A549 (cell line): ENCODE measurements at regions not wholly inside any gene's neighbourhood (a gene's known extent, or its start where the extent isn't known, plus 50 kb on each side); places are given as distances from the start of the nearest gene placed in this dataset.
A peak's percentile ranks its signal among the peaks of the same experiment; 100 is the strongest.

ENCODE experiments used
- ATAC-seq, 2 experiments: fragments of 200-7000 bp in 1 of 2; fragments of >200 bp in 1 of 2; cut with Nextera tagmentation in 1 of 2; cut with Tn5 transposase in 1 of 2; 3 replicates each; pipeline versions ENCODE4 v1.8.0 to v1.9.1; 2018 to 2020; ENCODE audit warnings: mild to moderate bottlenecking in 1 of 2, moderate library complexity in 1 of 2
- CTCF ChIA-PET: fragments of 300-600 bp; sonication (Branson Sonifier 250); formaldehyde crosslinking; extraction: SDS; loops from one replicate; lab custom pipeline; 2021; ENCODE audit warnings: antibody characterized with exemption, inconsistent platforms; lab: Yijun Ruan, JAX
- POLR2A ChIA-PET: fragments of 350-600 bp; formaldehyde crosslinking; extraction: SDS; loops from one replicate; lab custom pipeline; 2021; ENCODE audit warnings: antibody characterized with exemption, inconsistent platforms; lab: Yijun Ruan, JAX
- DNase-seq, 2 experiments: peaks; one replicate each; pipeline versions ENCODE4 v3.0.0 to v3.0.0-alpha.2; 2011 to 2016; ENCODE audit warnings: low read depth in 1 of 2, low spot score in 1 of 2
- FAIRE-seq: peaks from 2 replicates; lab custom pipeline; 2011; peaks lifted over from hg19 to GRCh38; lab: Jason Lieb, UNC
- H3K27ac ChIP-seq, 2 experiments: fragments of >200 bp; sonication (Bioruptor Twin); formaldehyde crosslinking; 3 replicates each; pipeline ENCODE4 v1.5.1; 2016 to 2017
- H3K4me1 ChIP-seq: fragments of >200 bp; sonication (Bioruptor Twin); formaldehyde crosslinking; 3 replicates; pipeline ENCODE4 v1.6.1; 2016
- H3K4me2 ChIP-seq: fragments of >200 bp; sonication (Bioruptor Twin); formaldehyde crosslinking; 3 replicates; pipeline ENCODE4 v1.6.1; 2016
- H3K4me3 ChIP-seq: fragments of >200 bp; sonication (Bioruptor Twin); formaldehyde crosslinking; 3 replicates; pipeline ENCODE4 v1.5.1; 2016
- H3K9me3 ChIP-seq: fragments of >200 bp; sonication (Bioruptor Twin); formaldehyde crosslinking; 3 replicates; pipeline ENCODE4 v1.6.1; 2016
- CBX2 ChIP-seq: fragments of 200-600 bp; sonication (generic); IDR thresholded peaks from 2 replicates; pipeline ENCODE4 v1.6.1; 2016; ENCODE audit warnings: low read depth, mild to moderate bottlenecking, borderline replicate concordance
- CBX8 ChIP-seq: fragments of 200-600 bp; sonication (generic); IDR thresholded peaks from 2 replicates; pipeline ENCODE4 v1.6.1; 2016
- CEBPB ChIP-seq, 2 experiments: fragments of >200 bp in 1 of 2; sonication (Bioruptor Twin) in 1 of 2; formaldehyde crosslinking in 1 of 2; IDR thresholded peaks; 2 replicates each; pipeline ENCODE4 v1.6.1; 2012 to 2016
- CHD2 ChIP-seq: fragments of 150-350 bp; IDR thresholded peaks from 2 replicates; pipeline ENCODE4 v1.6.1; 2014; ENCODE audit warnings: low read length; ENCODE audit not compliant: partially characterized antibody
- CHD4 ChIP-seq: fragments of 200-600 bp; sonication (generic); IDR thresholded peaks from 2 replicates; pipeline ENCODE4 v1.6.1; 2016; ENCODE audit warnings: antibody characterized with exemption, mild to moderate bottlenecking, borderline replicate concordance
- EHF ChIP-seq: fragments of 250-450 bp; sonication (Bioruptor Pico); IDR thresholded peaks from 2 replicates; pipeline ENCODE4 v1.5.0; 2020; ENCODE audit warnings: mild to moderate bottlenecking
- EHMT2 ChIP-seq: fragments of 200-600 bp; sonication (generic); IDR thresholded peaks from 2 replicates; pipeline ENCODE4 v1.6.1; 2016; ENCODE audit warnings: antibody characterized with exemption, low read depth, mild to moderate bottlenecking, moderate library complexity
- EP300 ChIP-seq, 2 experiments: fragments of >200 bp; sonication (Bioruptor Twin); formaldehyde crosslinking; IDR thresholded peaks; 2 replicates in 1 of 2; 3 replicates in 1 of 2; pipeline ENCODE4 v1.6.1; 2016 to 2017
- ESRRA ChIP-seq: fragments of 150-350 bp; IDR thresholded peaks from 2 replicates; pipeline ENCODE4 v1.6.1; 2014; ENCODE audit warnings: mild to moderate bottlenecking, low read length, borderline replicate concordance
- FOSL2 ChIP-seq, 2 experiments: fragments of 450-650 bp in 1 of 2; fragments of >200 bp in 1 of 2; sonication (Bioruptor Twin) in 1 of 2; formaldehyde crosslinking; IDR thresholded peaks; 2 replicates each; pipeline versions ENCODE4 v1.5.0 to v1.6.1; 2016 to 2020; ENCODE audit warnings: mild to moderate bottlenecking in 1 of 2, moderate library complexity in 1 of 2
- GATA3 ChIP-seq: IDR thresholded peaks from 2 replicates; pipeline ENCODE4 v1.6.1; 2012; ENCODE audit warnings: borderline replicate concordance
- HEYL ChIP-seq: fragments of 250-450 bp; sonication (Bioruptor Pico); IDR thresholded peaks from 2 replicates; pipeline ENCODE4 v1.8.0; 2021; ENCODE audit warnings: mild to moderate bottlenecking, moderate library complexity
- JUN ChIP-seq, 2 experiments: fragments of >200 bp; sonication (Bioruptor Twin); formaldehyde crosslinking; IDR thresholded peaks; 2 replicates in 1 of 2; 3 replicates in 1 of 2; pipeline ENCODE4 v1.6.1; 2016 to 2017
- JUNB ChIP-seq: fragments of >200 bp; sonication (Bioruptor Twin); formaldehyde crosslinking; IDR thresholded peaks from 2 replicates; pipeline ENCODE4 v1.6.1; 2016
- MAFK ChIP-seq: fragments of 450-650 bp; IDR thresholded peaks from 2 replicates; pipeline ENCODE4 v1.6.1; 2014; ENCODE audit not compliant: partially characterized antibody
- NPAS2 ChIP-seq: fragments of 250-450 bp; sonication (Bioruptor Pico); IDR thresholded peaks from 2 replicates; pipeline ENCODE4 v1.8.0; 2022; ENCODE audit warnings: mild to moderate bottlenecking, moderate library complexity, borderline replicate concordance
- NR3C1 ChIP-seq: fragments of >200 bp; sonication (Bioruptor Twin); formaldehyde crosslinking; IDR thresholded peaks from 3 replicates; pipeline ENCODE4 v1.6.1; 2017
- POLR2A ChIP-seq: IDR thresholded peaks from 2 replicates; pipeline ENCODE4 v1.6.1; 2012; ENCODE audit warnings: mild to moderate bottlenecking, low read length
- RAD21 ChIP-seq, 2 experiments: fragments of >200 bp in 1 of 2; sonication (Bioruptor Twin) in 1 of 2; formaldehyde crosslinking in 1 of 2; IDR thresholded peaks in 1 of 2; conservative IDR thresholded peaks in 1 of 2; 2 replicates in 1 of 2; 3 replicates in 1 of 2; pipeline ENCODE4 v1.6.1; 2012 to 2018; ENCODE audit warnings: inconsistent platforms in 1 of 2
- RFX5 ChIP-seq: fragments of 450-650 bp; IDR thresholded peaks from 2 replicates; pipeline ENCODE4 v1.7.1; 2014; ENCODE audit warnings: antibody characterized with exemption, mild to moderate bottlenecking, moderate library complexity
- TP53 ChIP-seq: fragments of 250-450 bp; sonication (Bioruptor Pico); IDR thresholded peaks from 2 replicates; pipeline ENCODE4 v1.5.0; 2021; ENCODE audit warnings: mild to moderate bottlenecking, moderate library complexity
- ZC3H11A ChIP-seq: fragments of 450-650 bp; IDR thresholded peaks from 2 replicates; pipeline ENCODE4 v1.6.1; 2014; ENCODE audit warnings: antibody characterized with exemption, mild to moderate bottlenecking
- ZSCAN20 ChIP-seq: fragments of 250-450 bp; sonication (Bioruptor Pico); IDR thresholded peaks from 2 replicates; pipeline ENCODE4 v1.8.0; 2022; ENCODE audit warnings: mild to moderate bottlenecking, moderate library complexity
- WGBS: methylation state at CpG from one replicate; pipeline ENCODE4 v1.1.6; 2017; ENCODE audit errors: missing lambda C conversion rate; 5-methylcytosine and 5-hydroxymethylcytosine counted together
- TF ChIP-seq, protein P1 (sequence below): fragments of 150-350 bp; IDR thresholded peaks from 2 replicates; pipeline ENCODE4 v1.6.1; 2014; ENCODE audit warnings: low read depth, mild to moderate bottlenecking, low read length
- TF ChIP-seq, protein P2 (sequence below): fragments of 450-650 bp; IDR thresholded peaks from 2 replicates; pipeline ENCODE4 v1.6.1; 2014; ENCODE audit warnings: antibody characterized with exemption
- TF ChIP-seq, protein P3 (sequence below): fragments of >200 bp; sonication (Bioruptor Twin); formaldehyde crosslinking; IDR thresholded peaks from 2 replicates; pipeline ENCODE4 v1.6.1; 2016
- TF ChIP-seq, protein P4 (sequence below): IDR thresholded peaks from 2 replicates; pipeline ENCODE4 v1.6.1; 2012
- TF ChIP-seq, protein P5 (sequence below): fragments of >200 bp; sonication (Bioruptor Twin); formaldehyde crosslinking; IDR thresholded peaks from 3 replicates; pipeline ENCODE4 v1.6.1; 2016

DNA sequence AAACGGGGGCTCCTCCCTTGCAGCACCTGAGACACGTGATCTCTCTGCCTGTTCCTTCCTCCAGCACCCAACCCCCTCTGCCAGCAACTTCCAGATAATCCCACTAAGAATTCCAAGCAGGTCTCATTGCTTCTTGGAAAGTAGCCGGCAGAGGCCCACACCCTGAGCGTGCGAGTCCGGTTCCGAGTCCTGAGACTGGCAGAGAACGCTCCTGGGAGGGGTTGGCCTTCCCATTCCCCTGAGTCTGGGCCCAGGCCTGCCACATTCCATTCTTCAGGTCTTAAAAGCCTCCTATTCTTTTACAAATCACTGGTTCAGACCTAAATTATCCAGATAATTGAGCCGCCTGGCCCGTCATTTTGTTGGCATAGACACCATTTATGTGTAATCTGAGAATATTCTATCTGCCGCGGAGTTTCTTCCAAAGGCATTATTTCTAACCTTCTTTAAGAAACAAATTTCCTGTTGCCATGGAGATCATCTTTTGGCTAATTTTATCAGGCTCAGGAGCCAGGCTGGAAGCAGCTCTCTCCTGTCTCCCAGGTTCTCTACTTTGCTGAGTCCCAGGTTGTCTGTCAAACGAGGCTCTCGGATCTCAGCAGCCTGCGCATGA lies 165.4 kb downstream of the MYCN start (continued):
- no peak for TF ChIP-seq ESRRA
- TF ChIP-seq NR3C1: no peak
- no peak for TF ChIP-seq ZC3H11A
- TF ChIP-seq CHD2: no peak
- TF ChIP-seq, protein P1, sequence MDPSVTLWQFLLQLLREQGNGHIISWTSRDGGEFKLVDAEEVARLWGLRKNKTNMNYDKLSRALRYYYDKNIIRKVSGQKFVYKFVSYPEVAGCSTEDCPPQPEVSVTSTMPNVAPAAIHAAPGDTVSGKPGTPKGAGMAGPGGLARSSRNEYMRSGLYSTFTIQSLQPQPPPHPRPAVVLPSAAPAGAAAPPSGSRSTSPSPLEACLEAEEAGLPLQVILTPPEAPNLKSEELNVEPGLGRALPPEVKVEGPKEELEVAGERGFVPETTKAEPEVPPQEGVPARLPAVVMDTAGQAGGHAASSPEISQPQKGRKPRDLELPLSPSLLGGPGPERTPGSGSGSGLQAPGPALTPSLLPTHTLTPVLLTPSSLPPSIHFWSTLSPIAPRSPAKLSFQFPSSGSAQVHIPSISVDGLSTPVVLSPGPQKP: no peak
- no peak for TF ChIP-seq ZSCAN20
- no peak for TF ChIP-seq NPAS2
- no peak for TF ChIP-seq GATA3
- no peak for TF ChIP-seq HEYL (CRISPR knock-in tag)

DNA sequence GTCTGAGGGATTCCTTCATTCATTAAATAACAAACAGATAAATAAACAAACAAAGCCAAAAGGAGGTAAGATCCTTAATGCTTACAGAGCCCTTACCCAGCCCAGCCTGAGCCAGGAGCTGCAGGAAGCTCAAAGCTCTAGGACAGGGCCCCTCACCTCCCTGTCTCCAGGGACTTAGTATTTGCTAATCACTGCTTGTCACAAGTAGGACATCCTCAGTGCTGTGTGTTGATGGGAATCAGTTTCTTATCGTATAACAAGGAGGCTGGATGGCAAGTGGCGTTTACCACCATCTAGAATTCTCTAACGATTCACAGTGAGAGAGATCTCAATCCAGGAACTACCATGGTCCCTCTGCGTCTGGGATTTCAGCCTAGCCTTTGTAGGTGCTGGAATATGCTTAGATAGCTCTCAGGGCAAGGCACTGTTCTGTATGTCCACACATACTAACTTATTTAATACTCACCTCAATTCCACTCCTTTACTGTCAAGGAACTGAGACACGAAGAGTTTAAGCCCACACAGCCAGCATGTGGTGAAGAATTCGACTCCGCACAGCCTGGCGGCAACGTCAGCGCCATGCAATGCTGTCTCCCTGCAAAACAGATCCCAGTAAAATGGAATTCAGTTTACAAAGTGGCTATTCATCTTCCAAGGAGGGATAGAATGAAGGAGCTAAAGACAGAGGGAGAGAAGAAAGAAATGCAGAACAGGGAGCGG lies 164.8 kb downstream of the MYCN start:
- no peaks in the 10 kb centered on the region for H3K9me3 ChIP-seq
- CTCF ChIA-PET: no interaction called here
- TF ChIP-seq RFX5 (no peak), POLR2A (no peak), CBX2 (no peak), CHD4 (no peak), FOSL2 (IDR thresholded peaks at IDR 0.05) (no peak), FOSL2 (CRISPR knock-in tag; IDR thresholded peaks at IDR 0.05) (no peak), JUN (IDR thresholded peaks at IDR 0.05) (no peak), EP300 (IDR thresholded peaks at IDR 0.05) (no peak), EHMT2 (no peak), JUNB (no peak), TP53 (CRISPR knock-in tag) (no peak)
- TF ChIP-seq, protein P2, sequence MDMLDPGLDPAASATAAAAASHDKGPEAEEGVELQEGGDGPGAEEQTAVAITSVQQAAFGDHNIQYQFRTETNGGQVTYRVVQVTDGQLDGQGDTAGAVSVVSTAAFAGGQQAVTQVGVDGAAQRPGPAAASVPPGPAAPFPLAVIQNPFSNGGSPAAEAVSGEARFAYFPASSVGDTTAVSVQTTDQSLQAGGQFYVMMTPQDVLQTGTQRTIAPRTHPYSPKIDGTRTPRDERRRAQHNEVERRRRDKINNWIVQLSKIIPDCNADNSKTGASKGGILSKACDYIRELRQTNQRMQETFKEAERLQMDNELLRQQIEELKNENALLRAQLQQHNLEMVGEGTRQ: no peak
- TF ChIP-seq, all 56 proteins: peak for 0
- H3K4me1 ChIP-seq: peaks cover 27% of the 10 kb centered on the region
- H3K4me2 ChIP-seq: peak overlapping the region; percentile 51
- DNase-seq (peak in 1 of 2 experiments; percentile 42), ATAC-seq (peak; percentile 49 to 68; a peak in 5 of 6 replicates), FAIRE-seq (no peak)
- H3K4me3 ChIP-seq: no peak overlapping the region
- WGBS: 64% methylated on average over 11 of the region's 11 CpGs
- POLR2A ChIA-PET: no interaction called here
- peak overlapping the region in 1 of 2 experiments; percentile 34; a peak in 1 of 6 replicates for H3K27ac ChIP-seq

DNA sequence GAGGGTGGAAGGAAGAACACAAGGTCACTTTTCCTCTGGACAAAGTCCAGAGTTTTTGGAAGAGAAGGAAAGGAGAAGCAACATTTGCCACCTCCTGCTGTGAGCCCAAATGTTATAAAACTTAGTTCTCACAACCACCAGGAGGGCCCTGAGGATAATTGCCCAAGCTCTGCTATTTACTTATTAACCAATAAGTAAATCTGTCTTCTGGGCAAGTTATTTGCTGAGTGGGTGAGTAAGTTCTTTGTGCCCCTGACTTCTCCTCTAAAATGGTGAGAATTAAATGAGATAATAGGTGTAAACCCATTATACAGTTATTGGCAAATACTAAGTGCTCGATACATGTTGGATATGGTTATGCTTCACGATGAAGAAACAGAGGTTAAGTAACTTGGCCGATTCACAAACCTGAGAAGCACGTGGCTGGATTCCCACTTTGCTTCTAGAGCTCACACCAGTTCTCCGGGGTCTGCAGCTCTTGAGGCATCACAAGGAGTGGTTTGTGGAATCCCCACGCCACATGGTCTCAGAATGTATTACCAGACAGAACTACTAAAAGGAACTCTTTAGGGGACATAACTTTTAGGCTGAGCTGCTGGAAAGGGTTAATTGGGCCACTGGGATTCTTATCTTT lies 164.1 kb downstream of the MYCN start:
- 23% methylated on average over 6 of the region's 6 CpGs for WGBS
- peak in 1 of 2 experiments; percentile 75; a peak in 3 of 6 replicates for ATAC-seq
- FAIRE-seq: no peak
- CTCF ChIA-PET: interaction anchor here (0.5 kb wide), 1 partner anchor 205 kb away, joined by 4 read pairs; no protein-coding TSS in a partner anchor
- POLR2A ChIA-PET: no interaction called here
- Histone ChIP-seq H3K27ac (peak overlapping the region; percentile 34 to 51; a peak in 2 of 6 replicates), H3K9me3 (no peaks in the 10 kb centered on the region), H3K4me1 (peaks cover 31% of the 10 kb centered on the region), H3K4me2 (peak overlapping the region; percentile 51), H3K4me3 (no peak overlapping the region)
- peak; percentile 16 to 80 for DNase-seq
- TF ChIP-seq FOSL2 (IDR thresholded peaks at IDR 0.05) (no peak), FOSL2 (CRISPR knock-in tag; IDR thresholded peaks at IDR 0.05) (peak; percentile 52), RAD21 (conservative IDR thresholded peaks at IDR 0.05 in 1 of 2, IDR thresholded peaks at IDR 0.05 in 1 of 2) (0 out of 5 replicates have a peak, but pooled peaks of 1 of the 2 experiments have one; percentile 19), EHF (CRISPR knock-in tag) (no peak), CEBPB (IDR thresholded peaks at IDR 0.05) (peak; percentile 54 to 88; a peak in 3 of 4 replicates), GATA3 (peak; percentile 49; the same call in 1 of the 2 replicates), EP300 (IDR thresholded peaks at IDR 0.05) (peak in 1 of 2 experiments; percentile 54; a peak in 1 of 5 replicates), JUN (IDR thresholded peaks at IDR 0.05) (peak; percentile 32 to 42; a peak in 1 of 5 replicates), MAFK (peak; percentile 67), EHMT2 (no peak), CBX8 (no peak), ZSCAN20 (no peak), JUNB (peak; percentile 24; the same call in 1 of the 2 replicates)
- TF ChIP-seq, protein P3, sequence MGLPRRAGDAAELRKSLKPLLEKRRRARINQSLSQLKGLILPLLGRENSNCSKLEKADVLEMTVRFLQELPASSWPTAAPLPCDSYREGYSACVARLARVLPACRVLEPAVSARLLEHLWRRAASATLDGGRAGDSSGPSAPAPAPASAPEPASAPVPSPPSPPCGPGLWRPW: peak; percentile 79
- TF ChIP-seq, protein P4, sequence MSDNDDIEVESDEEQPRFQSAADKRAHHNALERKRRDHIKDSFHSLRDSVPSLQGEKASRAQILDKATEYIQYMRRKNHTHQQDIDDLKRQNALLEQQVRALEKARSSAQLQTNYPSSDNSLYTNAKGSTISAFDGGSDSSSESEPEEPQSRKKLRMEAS: peak; percentile 44; the same call in 1 of the 2 replicates
- TF ChIP-seq, protein P5, sequence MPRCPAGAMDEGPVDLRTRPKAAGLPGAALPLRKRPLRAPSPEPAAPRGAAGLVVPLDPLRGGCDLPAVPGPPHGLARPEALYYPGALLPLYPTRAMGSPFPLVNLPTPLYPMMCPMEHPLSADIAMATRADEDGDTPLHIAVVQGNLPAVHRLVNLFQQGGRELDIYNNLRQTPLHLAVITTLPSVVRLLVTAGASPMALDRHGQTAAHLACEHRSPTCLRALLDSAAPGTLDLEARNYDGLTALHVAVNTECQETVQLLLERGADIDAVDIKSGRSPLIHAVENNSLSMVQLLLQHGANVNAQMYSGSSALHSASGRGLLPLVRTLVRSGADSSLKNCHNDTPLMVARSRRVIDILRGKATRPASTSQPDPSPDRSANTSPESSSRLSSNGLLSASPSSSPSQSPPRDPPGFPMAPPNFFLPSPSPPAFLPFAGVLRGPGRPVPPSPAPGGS: peak; percentile 60; the same call in 2 of the 3 replicates
